ENCODE measurements at regions not wholly inside any gene's neighbourhood (a gene's known extent, or its start where the extent isn't known, plus 50 kb on each side); places are given as distances from the start of the nearest gene placed in this dataset.

DNA sequence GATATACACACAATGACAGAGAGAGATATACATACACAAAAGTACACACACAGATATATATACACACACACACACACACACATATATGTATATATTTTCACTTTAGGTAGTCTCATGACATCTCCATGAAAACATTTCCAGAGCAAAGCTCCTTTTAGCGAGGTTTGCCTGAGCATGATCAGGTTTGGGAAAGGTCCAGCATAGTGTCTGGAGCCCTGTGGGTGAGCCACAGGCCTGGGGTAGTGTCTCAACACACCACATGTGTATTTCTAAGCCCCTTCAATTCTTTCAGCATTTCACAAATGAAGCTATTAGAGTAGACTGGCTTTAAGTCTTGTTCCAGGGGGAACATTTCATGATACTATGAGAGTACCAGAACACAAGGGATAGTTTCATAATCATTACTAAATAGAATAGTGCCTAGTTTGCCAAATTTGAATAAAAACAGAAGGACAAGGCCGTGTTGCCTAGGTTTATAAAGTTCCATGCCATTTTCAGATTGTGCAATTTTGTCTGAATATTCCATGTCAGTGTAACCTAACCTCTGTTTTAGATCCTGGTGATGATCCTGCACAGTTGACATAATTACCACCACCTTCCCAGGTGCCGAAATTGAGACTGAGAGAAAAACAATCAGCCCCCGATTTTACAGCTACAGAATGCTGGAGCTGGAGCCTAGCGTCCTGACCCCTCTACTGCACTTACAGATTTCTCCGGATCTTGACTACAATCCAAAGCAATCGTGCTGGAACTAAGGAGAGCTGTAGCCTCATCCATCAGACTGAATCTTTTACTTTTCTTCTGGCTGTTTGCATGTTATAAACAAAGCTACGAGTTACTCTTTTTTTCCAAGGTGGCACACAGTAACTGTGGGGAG is 332.7 kb downstream of the CYRIA start:
- no peak for DNase-seq (ENCODE audit: low read depth)
- H3K4me3 ChIP-seq (ENCODE audit: low read depth, low read length), result no peak overlapping the region
- TF ChIP-seq CTCF (IDR thresholded peaks at IDR 0.05; ENCODE audit: insufficient read depth, low read depth, low read length), result no peak

GRCh38 chr2:16331772-16332171 is 333.9 kb downstream of the CYRIA start:
- no peak for TF ChIP-seq CTCF (IDR thresholded peaks at IDR 0.05; ENCODE audit: insufficient read depth, low read depth, low read length)
- no peak overlapping the region for H3K4me3 ChIP-seq (ENCODE audit: low read depth, low read length)
- no peak for DNase-seq (ENCODE audit: low read depth)

- no peak overlapping the region for H3K4me3 ChIP-seq (ENCODE audit: low read depth, low read length)
- no peak for DNase-seq (ENCODE audit: low read depth)
- TF ChIP-seq CTCF (IDR thresholded peaks at IDR 0.05; ENCODE audit: insufficient read depth, low read depth, low read length), result no peak
Observed at GRCh38 chr2:16330982-16331381, 334.7 kb downstream of the CYRIA start.

DNA sequence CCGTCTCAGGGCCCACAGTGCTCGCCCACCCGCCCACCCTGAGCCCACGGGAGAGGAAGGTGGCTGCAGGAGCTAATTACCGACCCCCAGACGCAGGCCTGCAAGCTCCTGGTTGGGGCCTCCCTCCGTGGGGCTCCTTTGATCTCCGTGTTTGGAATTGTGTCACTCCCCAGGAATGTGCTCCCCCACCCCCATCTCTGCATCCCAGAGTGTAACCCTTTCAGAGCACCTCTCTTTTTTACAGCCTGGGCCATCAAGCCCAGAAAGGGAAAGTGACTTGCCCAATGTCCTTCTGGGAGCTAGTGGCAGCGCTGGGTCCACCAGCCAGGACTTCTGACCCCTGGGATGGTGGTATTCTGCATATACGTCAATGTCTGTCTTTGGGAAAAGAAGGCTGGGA is 335.1 kb downstream of the CYRIA start:
- no peak for TF ChIP-seq CTCF (IDR thresholded peaks at IDR 0.05; ENCODE audit: insufficient read depth, low read depth, low read length)
- no peak overlapping the region for H3K4me3 ChIP-seq (ENCODE audit: low read depth, low read length)
- no peak for DNase-seq (ENCODE audit: low read depth)

GRCh38 chr2:16330012-16330411 is 335.6 kb downstream of the CYRIA start:
- DNase-seq (ENCODE audit: low read depth), result no peak
- TF ChIP-seq CTCF (IDR thresholded peaks at IDR 0.05; ENCODE audit: insufficient read depth, low read depth, low read length), result no peak
- H3K4me3 ChIP-seq (ENCODE audit: low read depth, low read length), result no peak overlapping the region

- DNase-seq (ENCODE audit: low read depth), result no peak
- TF ChIP-seq CTCF (IDR thresholded peaks at IDR 0.05; ENCODE audit: insufficient read depth, low read depth, low read length), result no peak
- no peak overlapping the region for H3K4me3 ChIP-seq (ENCODE audit: low read depth, low read length)
Observed at GRCh38 chr2:16329421-16329820, 336.2 kb downstream of the CYRIA start.
